Small intestine (tissue), 7 donors: ENCODE measurements at regions not wholly inside any gene's neighbourhood (a gene's known extent, or its start where the extent isn't known, plus 50 kb on each side); places are given as distances from the start of the nearest gene placed in this dataset.

Source experiments
- DNase-seq, 2 donors: peaks; one replicate each; pipeline versions ENCODE4 v3.0.0 to v3.0.0-alpha.2; 2013
- FAIRE-seq: peaks from 2 replicates; lab custom pipeline; 2012; peaks lifted over from hg19 to GRCh38; lab: Jason Lieb, UNC
- H3K27ac ChIP-seq, 3 donors: one replicate each; pipeline ENCODE4 v1.5.1; 2013; ENCODE audit warnings: low read length in 2 of 3, mild to moderate bottlenecking in 2 of 3, control low read depth in 1 of 3, inconsistent platforms in 1 of 3, low read depth in 1 of 3, moderate library complexity in 1 of 3
- H3K27me3 ChIP-seq, 3 donors: one replicate each; pipeline ENCODE4 v1.6.1; 2013; ENCODE audit warnings: low read length in 3 of 3, inconsistent platforms in 1 of 3; ENCODE audit not compliant: control insufficient read depth in 3 of 3, insufficient read depth in 3 of 3
- H3K36me3 ChIP-seq, 3 donors: one replicate each; pipeline ENCODE4 v1.6.1; 2013; ENCODE audit warnings: low read length in 3 of 3, inconsistent platforms in 1 of 3, low read depth in 1 of 3, mild to moderate bottlenecking in 1 of 3, moderate library complexity in 1 of 3; ENCODE audit not compliant: control insufficient read depth in 3 of 3, insufficient read depth in 2 of 3
- H3K4me1 ChIP-seq, 3 donors: one replicate each; pipeline ENCODE4 v1.6.1; 2013; ENCODE audit warnings: low read length in 2 of 3, inconsistent platforms in 1 of 3, low read depth in 1 of 3, mild to moderate bottlenecking in 1 of 3, moderate library complexity in 1 of 3; ENCODE audit not compliant: control insufficient read depth in 3 of 3, insufficient read depth in 2 of 3
- H3K4me3 ChIP-seq, 3 donors: one replicate each; pipeline ENCODE4 v1.5.1; 2013; ENCODE audit warnings: low read length in 3 of 3, control low read depth in 1 of 3, inconsistent platforms in 1 of 3, low read depth in 1 of 3, mild to moderate bottlenecking in 1 of 3, moderate library complexity in 1 of 3
- H3K9me3 ChIP-seq, 2 donors: one replicate each; pipeline ENCODE4 v1.6.1; 2013; ENCODE audit warnings: low read depth in 1 of 2, low read length in 1 of 2; ENCODE audit not compliant: control insufficient read depth in 2 of 2, insufficient read depth in 1 of 2
- WGBS, 3 donors: extraction: QIAGEN DNeasy Blood & Tissue Kit; methylation state at CpG; one replicate each; pipeline ENCODE4 v1.1.7; 2013; 5-methylcytosine and 5-hydroxymethylcytosine counted together
- donor health status: healthy with polysubstance abuse.
- donor health status: control.
- donor health status: control.
- donor health status: Bipolar disorder and iron deficiency.
- donor health status: healthy.

DNA sequence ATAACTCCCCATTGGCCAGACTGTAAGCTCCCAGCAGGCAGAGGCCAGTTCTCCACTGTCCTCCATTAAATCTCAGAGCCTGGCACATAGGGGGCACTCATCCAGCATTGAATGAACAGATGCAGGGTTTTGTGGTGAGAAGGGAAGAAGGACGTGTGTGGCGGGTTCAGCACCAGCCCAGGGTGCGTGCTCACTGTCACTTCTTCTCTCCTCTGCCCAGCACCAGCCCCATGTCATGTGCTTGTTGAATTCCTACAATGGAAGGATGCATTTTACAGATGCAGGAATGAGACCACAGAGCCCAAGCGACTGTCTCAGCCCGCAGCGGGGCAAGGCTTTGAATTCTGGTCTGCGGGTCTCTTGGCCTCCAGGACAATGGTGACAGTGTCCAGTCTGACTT, 149.9 kb downstream of the CEBPB start:
- no peaks in the 10 kb centered on the region for H3K27me3 ChIP-seq
- H3K4me3 ChIP-seq: no peak overlapping the region
- WGBS, 3 donors: 94 to 96% (median 96%) methylated on average over 7 of the region's 7 CpGs
- H3K4me1 ChIP-seq: peaks cover 0 to 15% (median 0%) of the 10 kb centered on the region in 3 donors
- H3K36me3 ChIP-seq: no peaks in the 10 kb centered on the region
- no peaks in the 10 kb centered on the region for H3K9me3 ChIP-seq
- no peak overlapping the region for H3K27ac ChIP-seq
- no peak for FAIRE-seq
- no peak for DNase-seq

DNA sequence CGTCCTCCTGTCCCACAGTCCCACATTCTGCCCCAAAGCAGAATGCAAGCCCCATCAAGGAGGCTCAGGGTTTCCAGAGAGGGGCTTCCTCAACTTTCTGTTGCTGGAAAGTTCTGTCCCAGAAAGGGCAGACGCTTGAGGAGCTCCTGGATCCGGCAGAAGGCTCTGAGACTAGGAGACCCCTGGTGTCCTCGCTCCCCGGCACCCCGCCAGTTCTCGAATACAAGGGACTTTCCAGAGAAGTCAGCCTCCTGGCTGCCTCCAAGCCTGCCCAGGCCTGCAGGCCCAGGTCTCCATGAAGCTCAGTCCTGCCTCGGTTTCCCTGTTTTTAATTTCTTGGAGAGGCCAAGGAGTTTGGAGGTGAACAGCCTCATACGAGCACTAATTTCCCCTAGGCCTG, 150.4 kb downstream of the CEBPB start:
- Histone ChIP-seq H3K4me1 (peaks cover 0 to 15% (median 0%) of the 10 kb centered on the region in 3 donors), H3K36me3 (no peaks in the 10 kb centered on the region), H3K4me3 (no peak overlapping the region), H3K27ac (no peak overlapping the region), H3K27me3 (no peaks in the 10 kb centered on the region), H3K9me3 (no peaks in the 10 kb centered on the region)
- no peak for DNase-seq
- WGBS, 3 donors: 89 to 94% (median 94%) methylated on average over 9 of the region's 9 CpGs
- no peak for FAIRE-seq

- Histone ChIP-seq H3K4me1 (peaks cover 0 to 15% (median 0%) of the 10 kb centered on the region in 3 donors), H3K4me3 (no peak overlapping the region), H3K36me3 (no peaks in the 10 kb centered on the region), H3K9me3 (no peaks in the 10 kb centered on the region), H3K27ac (no peak overlapping the region), H3K27me3 (no peaks in the 10 kb centered on the region)
- no peak for FAIRE-seq
- WGBS, 3 donors: 63 to 82% (median 74%) methylated on average over 12 of the region's 12 CpGs
- DNase-seq: no peak
Measured at GRCh38 chr20:50341880-50342637, 151.4 kb downstream of the CEBPB start.

- DNase-seq: no peak
- H3K4me3 ChIP-seq: no peak overlapping the region
- peaks cover 0 to 15% (median 0%) of the 10 kb centered on the region in 3 donors for H3K4me1 ChIP-seq
- H3K36me3 ChIP-seq: no peaks in the 10 kb centered on the region
- no peak overlapping the region for H3K27ac ChIP-seq
- WGBS, 3 donors: 46 to 80% (median 64%) methylated on average over 5 of the region's 5 CpGs
- no peak for FAIRE-seq
- H3K27me3 ChIP-seq: no peaks in the 10 kb centered on the region
- no peaks in the 10 kb centered on the region for H3K9me3 ChIP-seq
Measured at GRCh38 chr20:50342638-50343102, 152.0 kb downstream of the CEBPB start.

- WGBS, 3 donors: 75 to 93% (median 84%) methylated on average over 10 of the region's 10 CpGs
- Histone ChIP-seq H3K4me1 (peaks cover 0 to 15% (median 0%) of the 10 kb centered on the region in 3 donors), H3K9me3 (no peaks in the 10 kb centered on the region), H3K27me3 (no peaks in the 10 kb centered on the region), H3K4me3 (no peak overlapping the region), H3K36me3 (no peaks in the 10 kb centered on the region), H3K27ac (no peak overlapping the region)
- FAIRE-seq: no peak
- no peak for DNase-seq
Measured at GRCh38 chr20:50343125-50343489, 152.5 kb downstream of the CEBPB start.

DNA sequence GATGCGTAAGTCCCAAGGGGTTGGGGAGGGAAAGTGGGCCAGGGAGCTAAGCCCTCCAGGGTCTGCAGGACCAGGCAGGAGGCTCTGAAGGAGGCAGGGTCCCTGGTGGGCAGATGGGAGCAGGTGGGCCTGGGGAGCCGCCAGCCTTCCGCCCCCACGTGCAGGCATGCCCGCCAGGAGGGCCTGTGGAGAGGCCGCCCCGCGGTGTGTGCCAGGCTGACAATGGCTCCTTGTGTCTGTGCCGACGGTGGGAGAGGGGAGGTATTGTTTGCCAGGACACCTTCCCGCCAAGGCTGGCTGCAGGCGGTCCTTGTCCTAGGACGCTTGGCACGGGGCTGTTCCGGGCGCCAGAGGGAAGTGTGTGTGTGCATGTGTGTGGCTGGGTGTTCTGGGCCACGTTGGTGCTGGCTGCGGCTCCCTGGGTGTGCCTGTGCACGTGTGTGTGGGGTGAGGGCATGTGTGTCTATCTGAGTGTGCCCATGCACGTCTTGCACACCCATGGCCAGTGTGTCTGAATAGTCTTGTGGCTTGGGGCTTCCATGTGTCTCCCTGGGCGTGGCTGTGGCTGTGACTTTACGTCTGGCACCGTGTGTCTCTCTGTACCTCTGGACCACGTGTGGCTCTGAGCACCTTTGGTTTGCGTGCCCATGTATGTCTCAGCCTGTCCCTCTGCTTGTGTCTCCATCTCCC, 153.0 kb downstream of the CEBPB start:
- 37 to 80% (median 69%) methylated on average over 21 to 25 of the region's 25 CpGs for WGBS, 3 donors
- H3K36me3 ChIP-seq: no peaks in the 10 kb centered on the region
- H3K9me3 ChIP-seq: no peaks in the 10 kb centered on the region
- H3K27me3 ChIP-seq: no peaks in the 10 kb centered on the region
- no peak overlapping the region for H3K4me3 ChIP-seq
- FAIRE-seq (no peak), DNase-seq (no peak)
- H3K27ac ChIP-seq: no peak overlapping the region
- H3K4me1 ChIP-seq: peaks cover 0 to 11% (median 0%) of the 10 kb centered on the region in 3 donors

DNA sequence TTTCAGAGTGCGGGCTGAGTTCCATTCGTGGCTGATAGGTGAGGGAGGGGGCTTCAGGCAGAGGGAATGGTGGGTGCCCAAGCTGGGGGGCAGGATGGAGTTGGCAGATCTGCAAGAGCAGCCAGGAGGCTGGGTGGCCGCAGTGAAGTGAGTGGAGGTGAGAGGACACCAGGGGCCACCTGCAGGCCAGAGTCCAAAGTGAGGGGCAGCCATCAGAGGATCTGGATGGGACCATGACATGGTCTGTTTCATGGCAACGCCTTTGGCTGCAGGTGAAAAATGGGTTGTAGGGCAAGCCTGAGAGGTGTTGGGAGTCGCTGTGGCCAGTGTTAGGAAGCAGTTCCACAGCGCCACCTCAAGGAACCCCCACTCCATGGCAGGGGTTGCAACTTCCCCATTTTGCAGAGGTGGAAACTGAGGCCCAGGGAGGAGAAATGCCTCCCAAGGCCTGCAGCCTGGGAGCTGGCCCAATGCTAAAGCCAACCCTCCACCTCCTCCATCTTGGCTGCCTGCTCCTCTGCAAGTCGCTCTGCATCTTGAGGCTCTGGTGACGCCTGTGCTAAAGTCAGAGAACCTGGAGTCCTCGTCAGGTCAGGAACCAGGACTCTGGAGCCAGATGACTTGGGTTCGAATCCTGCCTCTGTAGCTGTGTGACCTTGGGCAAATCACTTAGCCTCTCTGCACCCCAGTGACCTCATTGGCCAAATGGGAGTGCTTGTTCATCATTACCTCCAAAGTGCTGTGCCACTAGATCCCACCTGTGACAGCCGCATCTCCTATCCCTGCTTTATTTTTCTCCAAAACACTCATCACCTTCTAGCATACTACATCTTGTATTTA, 153.8 kb downstream of the CEBPB start:
- 84 to 92% (median 84%) methylated on average over 11 of the region's 11 CpGs for WGBS, 3 donors
- no peak overlapping the region for H3K27ac ChIP-seq

DNA sequence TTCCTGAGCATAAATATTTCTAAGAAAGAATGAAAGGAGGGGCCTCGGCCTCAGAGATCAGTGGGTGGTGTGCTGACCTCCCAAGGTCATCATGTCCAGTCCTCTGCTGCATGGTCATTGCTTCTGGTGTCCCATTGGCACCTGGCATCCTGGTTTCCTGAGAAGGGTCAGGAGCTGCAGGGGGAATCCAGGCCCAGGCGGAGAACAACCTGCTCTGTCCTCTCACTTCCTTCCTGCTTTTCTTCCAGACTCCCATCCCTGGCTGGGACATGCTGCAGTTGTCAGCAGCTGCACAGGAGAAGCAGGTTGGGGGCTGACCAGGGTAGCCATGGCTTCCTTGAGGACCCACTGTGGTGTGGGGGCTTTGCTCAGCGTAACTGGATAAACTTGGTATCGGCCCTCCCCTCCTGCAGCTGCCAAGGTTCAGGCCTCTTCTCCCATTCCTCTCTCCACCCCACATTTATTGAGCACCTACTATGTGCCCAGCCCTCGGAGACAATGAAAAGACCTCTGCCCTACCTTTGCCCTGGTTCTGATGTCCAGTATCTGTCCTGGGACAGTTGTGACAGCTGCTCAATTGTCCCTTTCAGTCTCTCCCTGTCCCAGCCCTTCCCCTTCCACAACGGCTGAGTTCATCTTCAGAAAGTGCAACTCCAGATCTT, 155.2 kb downstream of the CEBPB start:
- Histone ChIP-seq H3K27ac (peak overlapping the region in 1 of 3 donors; percentile 80), H3K4me1 (no peaks in the 10 kb centered on the region), H3K27me3 (no peaks in the 10 kb centered on the region), H3K4me3 (no peak overlapping the region), H3K9me3 (no peaks in the 10 kb centered on the region), H3K36me3 (no peaks in the 10 kb centered on the region)
- WGBS, 3 donors: 67 to 70% (median 67%) methylated on average over 6 of the region's 6 CpGs
- FAIRE-seq (no peak), DNase-seq (no peak)

More for the DNA sequence above, 153.8 kb downstream of the CEBPB start:
- Histone ChIP-seq H3K4me3 (no peak overlapping the region), H3K27me3 (no peaks in the 10 kb centered on the region), H3K9me3 (no peaks in the 10 kb centered on the region), H3K4me1 (peaks cover 0 to 2% (median 0%) of the 10 kb centered on the region in 3 donors), H3K36me3 (no peaks in the 10 kb centered on the region)
- no peak for DNase-seq
- FAIRE-seq: no peak
